ENCODE measurements at regions not wholly inside any gene's neighbourhood (a gene's known extent, or its start where the extent isn't known, plus 50 kb on each side); places are given as distances from the start of the nearest gene placed in this dataset.

DNA sequence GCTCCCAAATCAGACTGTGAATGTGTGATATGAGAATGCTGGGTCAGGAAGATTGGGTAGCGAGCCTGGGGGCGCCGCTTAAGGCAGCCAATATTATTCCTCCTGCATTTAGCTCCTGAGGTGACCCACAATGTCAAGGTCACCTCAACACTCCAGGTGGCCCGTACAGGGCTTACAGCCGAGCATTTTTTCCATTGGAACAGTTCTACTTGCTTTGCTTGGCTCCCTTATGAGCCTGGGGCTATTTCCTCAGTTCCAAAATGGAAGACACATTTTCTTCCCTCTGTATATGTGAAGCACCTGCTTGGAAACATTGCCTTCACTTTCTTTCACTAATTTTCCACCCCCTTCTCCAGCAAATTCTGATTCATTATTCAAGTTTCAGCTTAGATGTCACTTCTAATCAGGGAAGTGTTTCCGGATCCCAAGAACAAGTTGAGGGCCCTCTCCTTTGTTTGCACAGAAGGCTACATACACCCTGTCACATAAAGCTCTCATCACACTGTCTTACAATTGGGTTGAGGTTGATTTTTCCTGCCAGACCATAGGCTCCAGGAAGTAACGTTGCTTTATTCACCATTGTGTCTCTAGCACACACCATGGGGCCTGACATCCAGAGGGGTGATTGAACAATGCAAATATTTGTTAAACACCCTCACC, 330.2 kb downstream of the PIK3R1 start:
- no peak for TF ChIP-seq POLR2AphosphoS5 (IDR thresholded peaks at IDR 0.05; ENCODE audit: low read depth, low read length)
- no peak for TF ChIP-seq POLR2A (IDR thresholded peaks at IDR 0.05; ENCODE audit: low read depth, low read length)
- TF ChIP-seq TAF1 (IDR thresholded peaks at IDR 0.05; ENCODE audit: borderline replicate concordance, low read depth, low read length) = no peak
- FAIRE-seq = no peak
- DNase-seq (ENCODE audit: insufficient read length) = no peak

DNA sequence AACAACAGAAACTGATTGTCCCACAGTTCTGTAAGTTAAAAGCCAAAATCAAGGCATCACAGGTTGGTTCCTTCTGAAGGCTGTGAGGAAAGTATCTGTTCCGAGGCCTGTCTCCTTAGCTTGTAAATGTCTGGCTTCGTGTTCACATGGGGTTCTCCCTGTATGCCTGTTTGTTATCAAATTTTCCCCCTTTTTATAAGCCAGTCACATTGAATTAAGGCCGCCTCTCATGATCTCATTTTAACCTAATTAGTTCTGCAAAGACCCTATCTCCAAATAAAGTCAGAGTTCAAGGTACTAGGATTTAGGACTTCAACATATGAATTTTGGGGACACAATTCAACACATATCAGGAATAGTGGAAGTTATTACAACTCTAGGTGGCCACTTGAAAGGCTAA, 331.5 kb downstream of the PIK3R1 start:
- FAIRE-seq = no peak
- TF ChIP-seq POLR2A (IDR thresholded peaks at IDR 0.05; ENCODE audit: low read depth, low read length) (no peak), TAF1 (IDR thresholded peaks at IDR 0.05; ENCODE audit: borderline replicate concordance, low read depth, low read length) (no peak), POLR2AphosphoS5 (IDR thresholded peaks at IDR 0.05; ENCODE audit: low read depth, low read length) (no peak)
- DNase-seq (ENCODE audit: insufficient read length) = no peak

DNA sequence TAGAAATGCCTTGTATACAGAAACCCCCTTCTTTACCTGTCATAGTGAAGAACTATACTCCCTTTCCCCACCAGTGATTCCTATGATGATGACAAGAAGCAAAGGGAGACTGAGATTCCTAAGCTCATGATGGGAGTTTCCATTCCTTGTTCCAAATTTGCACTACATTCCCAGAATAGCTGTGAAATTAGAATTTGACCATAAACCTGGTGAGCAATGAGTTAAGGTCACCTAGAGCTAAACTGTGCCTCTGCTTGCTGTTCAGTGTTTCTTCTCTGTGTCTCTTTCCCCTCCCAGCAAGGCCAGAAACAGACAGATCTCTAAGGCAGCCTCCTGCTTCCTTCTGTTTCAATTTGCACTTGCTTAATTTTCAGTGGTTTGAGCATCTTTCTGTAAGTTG, 332.1 kb downstream of the PIK3R1 start:
- no peak for FAIRE-seq
- no peak for DNase-seq (ENCODE audit: insufficient read length)

GRCh38 chr5:68548959-68549676, 333.6 kb downstream of the PIK3R1 start:
- DNase-seq (ENCODE audit: insufficient read length) (no peak), FAIRE-seq (no peak)
- no peak for TF ChIP-seq TAF1 (IDR thresholded peaks at IDR 0.05; ENCODE audit: borderline replicate concordance, low read depth, low read length)
- TF ChIP-seq POLR2AphosphoS5 (IDR thresholded peaks at IDR 0.05; ENCODE audit: low read depth, low read length) = no peak
- TF ChIP-seq POLR2A (IDR thresholded peaks at IDR 0.05; ENCODE audit: low read depth, low read length) = no peak

More for the DNA sequence above, 332.1 kb downstream of the PIK3R1 start:
- TF ChIP-seq TAF1 (IDR thresholded peaks at IDR 0.05; ENCODE audit: borderline replicate concordance, low read depth, low read length) = no peak
- TF ChIP-seq POLR2A (IDR thresholded peaks at IDR 0.05; ENCODE audit: low read depth, low read length) = no peak
- TF ChIP-seq POLR2AphosphoS5 (IDR thresholded peaks at IDR 0.05; ENCODE audit: low read depth, low read length) = no peak

DNA sequence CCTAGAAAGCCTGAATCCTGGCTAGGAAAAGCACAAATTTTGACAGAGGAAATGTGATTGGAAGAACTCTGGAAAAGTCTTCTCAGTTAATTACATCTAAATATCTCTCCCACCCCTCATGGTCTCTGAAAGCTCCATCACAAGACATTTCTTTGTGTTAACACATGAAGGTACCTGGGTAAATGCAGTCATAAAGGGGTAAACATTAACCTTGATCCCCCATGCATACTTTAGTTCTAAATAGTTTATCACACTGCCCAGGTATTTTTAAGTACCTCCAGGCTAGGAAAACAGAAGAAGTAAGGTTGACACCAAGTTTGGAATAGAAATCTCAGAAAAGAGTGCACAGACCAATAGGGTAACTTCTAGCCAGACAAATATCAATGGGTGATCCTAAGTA, 334.5 kb downstream of the PIK3R1 start:
- no peak for FAIRE-seq
- no peak for DNase-seq (ENCODE audit: insufficient read length)
- TF ChIP-seq POLR2AphosphoS5 (IDR thresholded peaks at IDR 0.05; ENCODE audit: low read depth, low read length) = no peak
- TF ChIP-seq POLR2A (IDR thresholded peaks at IDR 0.05; ENCODE audit: low read depth, low read length) = no peak

DNA sequence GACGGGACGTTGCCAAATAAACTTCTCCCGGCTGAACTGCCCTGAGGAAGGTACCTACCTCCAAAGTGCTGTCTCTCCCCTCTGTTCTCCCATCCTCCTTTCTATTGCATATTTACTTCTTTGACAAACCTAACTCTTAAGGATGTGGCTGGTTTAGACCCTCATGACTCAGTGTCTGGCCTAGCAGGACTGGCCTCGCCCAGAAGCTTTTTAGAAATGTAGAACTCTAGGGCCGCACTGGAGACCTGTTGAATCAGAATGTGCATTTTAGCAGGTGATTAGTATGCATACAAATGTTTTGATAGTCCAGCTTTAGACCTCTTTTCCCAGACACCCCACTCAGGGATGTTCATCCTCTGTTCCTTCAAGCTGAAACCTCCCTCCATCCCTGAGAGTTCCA, 335.9 kb downstream of the PIK3R1 start:
- TF ChIP-seq POLR2AphosphoS5 (IDR thresholded peaks at IDR 0.05; ENCODE audit: low read depth, low read length) = no peak
- TF ChIP-seq TAF1 (IDR thresholded peaks at IDR 0.05; ENCODE audit: borderline replicate concordance, low read depth, low read length) = no peak
- TF ChIP-seq POLR2A (IDR thresholded peaks at IDR 0.05; ENCODE audit: low read depth, low read length) = no peak
- no peak for FAIRE-seq
- no peak for DNase-seq (ENCODE audit: insufficient read length)

GRCh38 chr5:68554571-68555279, 339.2 kb downstream of the PIK3R1 start:
- no peak for FAIRE-seq
- TF ChIP-seq TAF1 (IDR thresholded peaks at IDR 0.05; ENCODE audit: borderline replicate concordance, low read depth, low read length) (no peak), POLR2AphosphoS5 (IDR thresholded peaks at IDR 0.05; ENCODE audit: low read depth, low read length) (no peak), POLR2A (IDR thresholded peaks at IDR 0.05; ENCODE audit: low read depth, low read length) (no peak)
- no peak for DNase-seq (ENCODE audit: insufficient read length)

GRCh38 chr5:68555907-68556681, 340.5 kb downstream of the PIK3R1 start:
- TF ChIP-seq POLR2AphosphoS5 (IDR thresholded peaks at IDR 0.05; ENCODE audit: low read depth, low read length) = no peak
- TF ChIP-seq POLR2A (IDR thresholded peaks at IDR 0.05; ENCODE audit: low read depth, low read length) = no peak
- TF ChIP-seq TAF1 (IDR thresholded peaks at IDR 0.05; ENCODE audit: borderline replicate concordance, low read depth, low read length) = no peak
- DNase-seq (ENCODE audit: insufficient read length) (no peak), FAIRE-seq (no peak)

GRCh38 chr5:68557162-68557936, 341.8 kb downstream of the PIK3R1 start:
- FAIRE-seq (no peak), DNase-seq (ENCODE audit: insufficient read length) (no peak)
- TF ChIP-seq POLR2A (IDR thresholded peaks at IDR 0.05; ENCODE audit: low read depth, low read length) (no peak), POLR2AphosphoS5 (IDR thresholded peaks at IDR 0.05; ENCODE audit: low read depth, low read length) (no peak), TAF1 (IDR thresholded peaks at IDR 0.05; ENCODE audit: borderline replicate concordance, low read depth, low read length) (no peak)

- DNase-seq (ENCODE audit: insufficient read length) = no peak
- TF ChIP-seq POLR2A (IDR thresholded peaks at IDR 0.05; ENCODE audit: low read depth, low read length) (no peak), POLR2AphosphoS5 (IDR thresholded peaks at IDR 0.05; ENCODE audit: low read depth, low read length) (no peak), TAF1 (IDR thresholded peaks at IDR 0.05; ENCODE audit: borderline replicate concordance, low read depth, low read length) (no peak)
- no peak for FAIRE-seq
Observed at GRCh38 chr5:68562308-68562707, 346.8 kb downstream of the PIK3R1 start.

Measured in GM12892 (cell line).